ENCODE measurements at regions not wholly inside any gene's neighbourhood (a gene's known extent, or its start where the extent isn't known, plus 50 kb on each side); places are given as distances from the start of the nearest gene placed in this dataset.
"Not testable (repeated sequence)": the region's sequence is repeated elsewhere in the genome, so short reads cannot be mapped to it uniquely, and the experiment has no call there.

DNA sequence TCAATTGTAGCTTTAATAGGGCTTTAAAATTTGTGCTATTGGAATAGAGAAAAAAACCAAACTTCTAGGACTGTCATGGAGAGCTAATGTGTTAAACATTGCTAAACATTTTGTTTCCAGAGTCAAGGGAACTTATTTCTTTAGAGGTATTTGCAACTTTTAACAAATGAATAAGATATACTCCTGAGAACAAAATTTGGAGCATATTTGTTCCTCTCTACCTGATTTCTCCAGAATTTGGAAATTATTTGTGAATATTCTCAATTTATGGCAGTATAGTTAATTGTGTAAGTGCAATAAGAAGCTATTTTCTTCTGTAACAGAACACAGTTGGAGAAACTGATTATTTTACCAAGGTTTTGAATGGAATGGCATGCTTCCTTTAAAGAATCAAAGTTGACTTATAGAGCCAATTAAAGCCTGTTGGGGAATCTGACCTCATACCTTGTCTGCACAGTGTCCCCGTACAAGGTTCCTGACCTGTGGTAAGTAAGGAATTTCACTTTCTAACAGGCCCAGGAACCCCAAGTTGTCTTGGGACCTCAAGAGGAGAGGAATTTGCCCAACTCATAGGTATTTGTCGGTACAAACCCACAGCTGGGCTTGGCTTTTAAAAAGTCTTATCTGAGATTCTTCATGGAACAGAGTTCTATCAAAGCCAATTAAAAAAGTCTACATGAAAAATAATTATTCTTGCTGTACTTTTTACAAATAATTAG is 72.6 kb upstream of the CSF1 start:
- DNase-seq (ENCODE audit: low spot score in 2 of 2): no peak
- Histone ChIP-seq H3K9me3 (no peaks in the 10 kb centered on the region), H3K4me3 (no peak overlapping the region), H3K36me3 (replicated peaks) (no peaks in the 10 kb centered on the region), H3K4me1 (no peaks in the 10 kb centered on the region), H3K27me3 (ENCODE audit: low read depth) (no peaks in the 10 kb centered on the region)
- in situ Hi-C loops (cut with MboI; ENCODE audit: low sequenced_read_pairs): no loop called here

DNA sequence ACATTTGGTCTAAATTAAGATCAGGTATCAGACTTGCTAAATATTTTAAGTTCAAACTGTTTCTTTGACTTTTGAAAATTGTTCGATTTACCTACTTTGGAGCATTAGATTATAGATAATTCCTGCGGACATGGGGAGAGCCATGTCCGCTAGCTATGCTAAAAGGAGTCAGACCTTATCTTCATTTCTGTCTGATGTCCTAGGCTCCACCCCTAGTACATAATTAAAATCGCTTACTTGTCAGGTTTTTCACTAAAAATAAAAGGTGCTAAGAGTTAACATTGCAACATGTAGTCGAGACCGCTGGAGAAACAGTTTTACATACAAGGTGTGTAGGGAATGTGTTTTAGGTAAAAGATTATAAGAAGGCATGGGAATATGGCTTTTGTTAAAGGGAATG is 71.9 kb upstream of the EPS8L3 start:
- in situ Hi-C loops (cut with MboI; ENCODE audit: low sequenced_read_pairs): not testable (repeated sequence)

DNA sequence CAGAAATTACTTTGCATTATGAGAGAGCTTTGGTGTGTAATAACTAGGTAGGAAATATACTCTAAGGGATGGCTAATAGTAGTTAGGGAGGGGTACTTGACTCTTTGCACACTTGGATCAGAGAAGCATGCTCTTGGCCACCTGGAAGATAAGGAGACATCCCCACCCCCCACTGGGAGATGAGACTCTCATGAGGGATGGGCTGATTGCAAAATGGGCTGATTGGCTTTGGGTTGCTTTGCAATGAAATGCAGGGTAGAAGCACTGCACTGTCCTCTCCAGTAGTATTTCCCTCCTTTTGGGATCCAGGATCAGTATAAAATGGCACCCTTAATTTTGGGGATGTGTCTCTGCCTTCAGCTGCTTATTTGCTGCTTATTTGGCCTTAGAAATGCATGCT is 71.2 kb upstream of the EPS8L3 start:
- Histone ChIP-seq H3K36me3 (replicated peaks) (no peaks in the 10 kb centered on the region), H3K9me3 (no peaks in the 10 kb centered on the region), H3K4me3 (no peak overlapping the region), H3K27me3 (ENCODE audit: low read depth) (no peaks in the 10 kb centered on the region), H3K4me1 (peaks cover 10% of the 10 kb centered on the region; the same call in 1 of the 2 replicates)
- in situ Hi-C loops (cut with MboI; ENCODE audit: low sequenced_read_pairs): no loop called here
- no peak for DNase-seq (ENCODE audit: low spot score in 2 of 2)

More for the DNA sequence above, 71.9 kb upstream of the EPS8L3 start:
- H3K27me3 ChIP-seq (ENCODE audit: low read depth); H3K9me3 ChIP-seq; H3K4me3 ChIP-seq; H3K4me1 ChIP-seq; DNase-seq (ENCODE audit: low spot score in 2 of 2); H3K36me3 ChIP-seq (replicated peaks): not testable (repeated sequence)

DNA sequence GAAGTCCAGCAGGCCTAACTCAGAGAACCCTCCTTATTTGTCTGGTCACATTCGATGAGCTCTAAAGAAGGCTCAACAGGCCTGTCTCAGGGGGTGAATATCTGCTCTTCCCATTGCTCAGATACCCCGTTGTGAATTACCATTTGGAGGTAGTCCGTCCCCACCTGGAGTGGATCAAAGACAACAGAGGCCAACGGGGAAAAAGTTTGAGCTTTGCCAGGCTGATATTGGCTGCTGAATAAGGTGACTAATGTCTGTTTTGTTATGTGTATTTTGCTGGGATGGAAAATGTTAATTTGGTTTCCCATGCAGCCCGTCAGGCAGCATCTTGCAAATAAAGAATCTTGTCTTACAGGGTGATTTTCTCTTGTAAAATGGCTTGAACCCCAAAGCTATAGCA is 69.2 kb upstream of the EPS8L3 start:
- H3K4me3 ChIP-seq: no peak overlapping the region

DNA sequence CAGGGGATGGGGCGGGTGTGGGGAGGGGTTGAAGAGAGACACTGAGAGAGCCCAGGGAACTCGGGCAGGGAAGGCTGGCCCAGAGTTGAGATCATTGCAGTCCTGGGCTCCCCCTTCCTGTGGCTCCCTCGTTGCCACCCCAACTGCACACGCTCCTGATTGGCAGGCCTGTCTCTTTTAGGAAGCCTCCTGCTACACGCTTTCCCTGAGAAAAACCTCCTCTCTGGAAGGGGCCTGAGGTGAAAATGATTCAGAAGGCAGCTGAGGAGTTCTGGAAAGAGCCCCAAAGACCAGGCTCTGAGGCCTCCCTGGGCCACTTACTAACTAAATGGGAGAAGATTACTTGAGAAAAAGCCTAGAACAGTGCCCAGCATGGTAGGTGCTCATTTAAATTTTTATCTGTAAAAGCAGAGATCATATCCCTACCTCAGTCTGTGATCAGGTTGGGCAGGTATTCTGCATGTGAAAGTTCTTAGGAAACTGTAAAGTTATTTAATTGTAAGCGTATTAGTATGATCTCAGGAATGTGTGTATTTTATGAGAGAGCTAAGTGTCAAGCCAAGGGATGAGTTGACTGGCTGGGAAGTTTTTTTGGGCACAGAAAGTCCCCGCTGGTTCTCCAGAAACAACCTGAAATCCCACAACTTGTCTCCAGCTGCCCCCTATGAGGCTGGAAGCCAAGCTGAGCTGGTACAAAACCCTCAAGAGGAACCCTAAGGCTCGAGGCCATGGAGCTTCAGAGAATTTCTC is 65.2 kb upstream of the EPS8L3 start:
- Histone ChIP-seq H3K27me3 (ENCODE audit: low read depth) (no peaks in the 10 kb centered on the region), H3K9me3 (no peaks in the 10 kb centered on the region), H3K4me3 (no peak overlapping the region), H3K36me3 (replicated peaks) (no peaks in the 10 kb centered on the region), H3K4me1 (peaks cover 10% of the 10 kb centered on the region; the same call in 1 of the 2 replicates)
- in situ Hi-C loops (cut with MboI; ENCODE audit: low sequenced_read_pairs): no loop called here
- DNase-seq (ENCODE audit: low spot score in 2 of 2): no peak

More for the DNA sequence above, 69.2 kb upstream of the EPS8L3 start:
- peak in 1 of 2 experiments; percentile 5 for DNase-seq (ENCODE audit: low spot score in 2 of 2)
- H3K27me3 ChIP-seq (ENCODE audit: low read depth): no peaks in the 10 kb centered on the region
- in situ Hi-C loops (cut with MboI; ENCODE audit: low sequenced_read_pairs): no loop called here
- H3K36me3 ChIP-seq (replicated peaks): no peaks in the 10 kb centered on the region
- no peaks in the 10 kb centered on the region for H3K9me3 ChIP-seq
- H3K4me1 ChIP-seq: peaks cover 10% of the 10 kb centered on the region; the same call in 1 of the 2 replicates

DNA sequence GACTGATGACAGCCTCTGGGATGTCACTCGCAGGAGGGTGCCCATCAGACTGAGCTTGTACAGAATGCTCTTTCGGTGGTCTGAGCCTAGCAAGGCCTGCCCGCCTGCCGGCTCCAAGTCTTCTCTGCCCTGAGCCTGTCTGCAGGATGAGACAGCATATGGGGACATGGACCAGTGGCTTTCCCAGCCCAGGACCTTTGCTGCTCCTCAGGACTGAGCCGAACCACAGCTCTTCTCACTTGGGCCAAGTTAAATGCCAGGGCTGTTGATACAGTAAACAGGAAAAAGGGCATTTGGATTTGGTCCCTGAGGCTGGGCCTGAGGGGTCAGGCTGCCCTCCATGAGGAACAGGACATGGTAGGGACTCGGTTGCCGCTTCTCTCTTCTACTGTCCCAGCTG is 64.3 kb upstream of the EPS8L3 start:
- DNase-seq (ENCODE audit: low spot score in 2 of 2): no peak
- no peak overlapping the region for H3K4me3 ChIP-seq
- no peaks in the 10 kb centered on the region for H3K36me3 ChIP-seq (replicated peaks)
- in situ Hi-C loops (cut with MboI; ENCODE audit: low sequenced_read_pairs): no loop called here
- H3K9me3 ChIP-seq: no peaks in the 10 kb centered on the region
- H3K4me1 ChIP-seq: peaks cover 10% of the 10 kb centered on the region; the same call in 1 of the 2 replicates
- no peaks in the 10 kb centered on the region for H3K27me3 ChIP-seq (ENCODE audit: low read depth)

DNA sequence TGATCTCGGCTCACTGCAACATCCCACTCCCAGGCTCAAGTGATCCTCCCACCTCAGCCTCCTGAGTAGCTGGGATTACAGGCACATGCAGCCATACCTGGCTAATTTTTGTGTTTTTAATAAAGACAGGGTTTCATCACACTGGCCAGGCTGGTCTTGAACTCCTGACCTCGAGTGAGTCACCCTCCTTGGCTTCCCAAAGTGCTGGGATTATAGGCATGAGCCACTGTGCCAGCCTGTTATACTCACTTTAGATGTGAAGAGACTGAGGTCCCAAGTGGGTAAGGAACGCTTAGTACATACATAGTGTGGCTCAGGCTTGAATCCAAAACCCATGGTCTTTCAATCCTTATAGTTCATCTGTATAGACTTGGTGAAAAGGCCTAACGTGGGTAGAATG is 63.7 kb upstream of the EPS8L3 start:
- Histone ChIP-seq H3K4me1 (peaks cover 7% of the 10 kb centered on the region; the same call in 1 of the 2 replicates), H3K9me3 (no peaks in the 10 kb centered on the region), H3K36me3 (replicated peaks) (no peaks in the 10 kb centered on the region), H3K4me3 (no peak overlapping the region), H3K27me3 (ENCODE audit: low read depth) (no peaks in the 10 kb centered on the region)
- DNase-seq (ENCODE audit: low spot score in 2 of 2): no peak
- in situ Hi-C loops (cut with MboI; ENCODE audit: low sequenced_read_pairs): no loop called here

DNA sequence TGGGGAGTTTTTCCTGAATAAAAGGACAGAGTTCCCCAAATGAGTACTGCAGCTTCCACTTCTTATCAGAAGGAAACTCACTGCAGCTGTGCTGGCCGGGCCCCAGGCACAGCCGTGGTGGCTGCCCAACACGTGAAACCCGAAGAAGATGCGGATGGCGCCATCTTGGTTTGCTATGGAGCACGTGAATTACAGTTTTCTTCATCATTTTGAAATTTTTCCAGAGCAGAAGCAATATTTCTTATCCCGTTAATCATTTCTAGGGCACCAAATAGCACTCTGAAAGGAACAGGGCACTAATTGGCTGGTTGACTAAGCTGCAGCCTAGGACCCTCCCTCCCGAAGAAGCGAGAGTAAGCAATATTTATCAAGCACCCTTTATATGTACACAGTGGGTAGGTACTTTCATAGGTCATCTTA is 63.2 kb upstream of the EPS8L3 start:
- peaks cover 7% of the 10 kb centered on the region; the same call in 1 of the 2 replicates for H3K4me1 ChIP-seq

DNA sequence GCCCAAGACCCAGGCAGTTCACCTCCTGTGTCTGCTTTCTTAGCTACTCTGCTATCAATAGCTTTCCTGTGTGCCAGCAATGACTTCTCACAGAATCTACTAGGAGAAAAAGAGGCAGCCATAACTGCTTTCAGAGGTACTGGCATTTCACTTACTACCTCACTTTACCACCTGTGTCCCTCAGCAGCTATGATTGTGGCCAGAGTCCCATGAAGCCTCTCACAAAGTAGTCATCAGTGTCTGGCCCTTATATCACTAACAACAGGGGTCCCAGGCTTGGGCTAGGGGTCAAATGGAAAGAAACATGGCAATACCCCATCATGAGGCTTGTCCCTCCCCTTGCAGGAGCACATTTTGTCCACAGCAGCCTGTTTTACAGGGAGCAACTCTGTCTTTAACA is 62.7 kb upstream of the EPS8L3 start:
- no peaks in the 10 kb centered on the region for H3K36me3 ChIP-seq (replicated peaks)
- no peaks in the 10 kb centered on the region for H3K27me3 ChIP-seq (ENCODE audit: low read depth)
- H3K9me3 ChIP-seq: no peaks in the 10 kb centered on the region
- H3K4me1 ChIP-seq: peaks cover 7% of the 10 kb centered on the region; the same call in 1 of the 2 replicates
- no peak for DNase-seq (ENCODE audit: low spot score in 2 of 2)
- H3K4me3 ChIP-seq: no peak overlapping the region
- in situ Hi-C loops (cut with MboI; ENCODE audit: low sequenced_read_pairs): no loop called here

More for the DNA sequence above, 63.2 kb upstream of the EPS8L3 start:
- in situ Hi-C loops (cut with MboI; ENCODE audit: low sequenced_read_pairs): no loop called here
- Histone ChIP-seq H3K36me3 (replicated peaks) (no peaks in the 10 kb centered on the region), H3K9me3 (no peaks in the 10 kb centered on the region), H3K4me3 (no peak overlapping the region), H3K27me3 (ENCODE audit: low read depth) (no peaks in the 10 kb centered on the region)
- DNase-seq (ENCODE audit: low spot score in 2 of 2): no peak

DNA sequence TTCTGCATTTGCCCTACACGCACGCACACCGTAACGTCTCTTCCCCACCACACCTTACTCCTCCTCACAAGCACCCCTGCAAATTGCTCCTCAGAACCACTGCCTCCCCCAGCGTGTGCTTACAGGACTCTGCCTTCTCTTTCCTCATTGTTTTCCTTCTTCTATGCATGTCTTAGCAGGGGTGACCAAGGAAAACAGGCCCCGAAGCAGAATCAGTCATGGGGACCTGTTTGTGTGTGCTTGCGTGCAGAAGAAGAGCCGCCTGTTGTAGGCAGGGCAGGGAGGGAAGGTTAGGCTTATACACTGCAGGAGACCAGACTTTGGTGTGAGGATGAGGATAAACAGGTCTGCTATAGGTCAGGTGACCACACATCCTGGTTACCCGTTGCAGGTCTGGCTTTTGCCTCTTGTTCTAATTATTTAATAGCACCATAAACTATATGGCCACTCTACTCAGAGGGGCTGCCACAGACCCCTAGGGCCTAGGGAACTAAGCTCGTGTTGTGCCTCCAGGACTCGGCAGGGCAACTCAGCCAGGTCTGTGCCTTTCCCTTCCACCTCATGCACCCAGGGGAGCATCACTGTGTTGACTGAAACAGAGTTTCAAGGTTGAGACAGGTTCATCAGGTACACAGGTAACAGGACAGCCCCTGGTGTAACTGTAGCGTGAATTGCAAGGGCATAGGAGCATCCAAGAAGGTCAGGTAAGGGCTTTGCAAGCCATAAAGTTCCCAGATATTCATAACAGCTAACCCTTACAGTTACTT is 60.8 kb upstream of the EPS8L3 start:
- no peak for DNase-seq (ENCODE audit: low spot score in 2 of 2)
- H3K4me1 ChIP-seq: no peaks in the 10 kb centered on the region
- in situ Hi-C loops (cut with MboI; ENCODE audit: low sequenced_read_pairs): no loop called here
- no peak overlapping the region for H3K4me3 ChIP-seq
- no peaks in the 10 kb centered on the region for H3K9me3 ChIP-seq
- no peaks in the 10 kb centered on the region for H3K36me3 ChIP-seq (replicated peaks)
- H3K27me3 ChIP-seq (ENCODE audit: low read depth): no peaks in the 10 kb centered on the region

DNA sequence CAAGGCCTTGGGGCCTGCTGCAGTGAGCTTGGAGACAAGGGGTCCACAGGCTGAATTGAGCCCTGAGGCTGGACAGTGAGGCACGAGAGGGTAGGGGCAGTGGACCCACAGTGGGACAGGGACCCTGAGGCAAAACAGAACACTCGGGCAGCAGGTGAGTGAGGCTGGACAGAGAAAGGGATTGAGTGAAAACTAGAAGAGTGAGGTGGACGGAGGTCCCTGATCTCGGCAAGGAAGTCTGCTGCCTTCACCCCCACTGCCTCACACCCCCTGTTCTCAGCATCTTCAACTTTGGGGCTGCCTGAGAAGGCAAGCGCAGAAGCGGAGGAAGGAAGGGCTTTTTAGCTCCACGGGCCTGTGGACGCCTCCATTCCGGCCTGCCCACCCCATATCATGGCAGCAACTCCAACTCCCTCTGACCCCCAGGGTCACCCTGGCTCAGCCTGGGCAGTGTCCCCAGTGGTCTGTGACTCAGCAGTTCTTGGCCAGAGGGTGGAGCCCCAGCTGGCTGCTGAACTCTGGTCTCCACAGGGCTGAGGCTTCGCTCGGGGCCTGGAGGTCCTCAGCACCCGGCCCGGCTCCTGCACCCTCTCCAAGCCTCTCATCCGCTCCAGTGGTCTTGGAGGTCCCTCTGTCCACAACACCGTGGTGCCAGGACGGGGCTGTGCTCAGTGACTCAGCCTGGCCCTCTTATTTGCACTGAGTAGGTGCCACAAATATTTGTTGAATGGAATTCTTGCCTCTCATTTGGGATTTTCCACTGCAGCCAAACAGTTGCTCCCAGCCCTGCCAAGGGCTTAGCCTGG is 60.0 kb upstream of the EPS8L3 start:
- in situ Hi-C loops (cut with MboI; ENCODE audit: low sequenced_read_pairs): no loop called here
- Histone ChIP-seq H3K4me3 (no peak overlapping the region), H3K27me3 (ENCODE audit: low read depth) (no peaks in the 10 kb centered on the region), H3K9me3 (no peaks in the 10 kb centered on the region), H3K36me3 (replicated peaks) (no peaks in the 10 kb centered on the region), H3K4me1 (no peaks in the 10 kb centered on the region)
- no peak for DNase-seq (ENCODE audit: low spot score in 2 of 2)

DNA sequence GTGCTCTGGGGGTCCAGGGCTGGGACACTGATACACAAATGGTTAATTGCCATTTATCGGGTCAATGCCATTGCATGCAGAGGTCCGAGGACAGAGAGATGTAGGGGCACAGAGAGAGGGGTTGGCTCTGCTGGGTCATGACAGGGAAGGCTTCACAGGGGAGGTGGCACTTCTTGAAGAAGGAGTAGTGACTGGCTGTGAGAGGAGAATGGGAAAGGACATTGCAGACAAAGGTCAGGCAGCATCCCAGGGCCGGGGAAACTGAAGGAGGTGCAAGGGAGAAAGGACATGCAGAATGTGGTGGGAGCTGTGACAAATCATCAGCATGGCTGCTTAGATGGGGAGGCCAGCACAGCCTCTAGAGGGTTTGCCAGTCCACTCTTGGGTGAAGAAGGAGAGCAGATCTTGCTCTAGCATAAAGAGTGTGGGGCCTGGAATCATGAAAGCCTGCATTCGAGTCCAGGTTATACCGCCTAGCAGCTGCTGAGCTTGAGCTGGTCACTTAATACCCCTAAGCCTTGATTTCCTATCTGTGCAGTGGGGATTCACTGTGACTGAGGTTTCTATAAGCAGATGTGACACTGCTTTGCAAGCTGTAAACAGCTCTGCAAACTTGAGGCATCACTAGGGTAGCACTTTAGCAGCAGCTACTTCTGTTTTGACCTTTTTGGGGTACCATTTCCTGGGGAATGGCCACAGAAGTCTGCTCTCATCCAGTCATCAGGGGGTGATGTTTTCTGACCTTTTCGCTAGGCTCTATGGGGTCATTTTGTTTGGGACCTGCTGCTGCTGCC is 59.2 kb upstream of the EPS8L3 start:
- H3K4me3 ChIP-seq: no peak overlapping the region
- H3K27me3 ChIP-seq (ENCODE audit: low read depth): no peaks in the 10 kb centered on the region
- no peaks in the 10 kb centered on the region for H3K36me3 ChIP-seq (replicated peaks)
- H3K9me3 ChIP-seq: no peaks in the 10 kb centered on the region
- no peaks in the 10 kb centered on the region for H3K4me1 ChIP-seq
- in situ Hi-C loops (cut with MboI; ENCODE audit: low sequenced_read_pairs): no loop called here
- DNase-seq (ENCODE audit: low spot score in 2 of 2): no peak
